HL-60 (cell line): ENCODE measurements at regions not wholly inside any gene's neighbourhood (a gene's known extent, or its start where the extent isn't known, plus 50 kb on each side); places are given as distances from the start of the nearest gene placed in this dataset.

Source experiments
- DNase-seq, 2 experiments: peaks; one replicate each; pipeline ENCODE4 v3.0.0-alpha.2; 2010 to 2020; ENCODE audit warnings: low read depth in 1 of 2, low spot score in 1 of 2
- H3K27ac ChIP-seq: fragments of 250-450 bp; sonication (Bioruptor Pico); replicated peaks from 2 replicates; pipeline ENCODE4 v1.5.1; 2020; ENCODE audit warnings: mild to moderate bottlenecking, moderate library complexity
- H3K27me3 ChIP-seq: fragments of 250-450 bp; sonication (Bioruptor Pico); 2 replicates; pipeline ENCODE4 v1.5.1; 2021; ENCODE audit warnings: mild to moderate bottlenecking, moderate library complexity; ENCODE audit not compliant: insufficient read depth, poor library complexity, severe bottlenecking
- H3K4me3 ChIP-seq: replicated peaks from 2 replicates; pipeline ENCODE4 v1.5.1; 2011; ENCODE audit warnings: mild to moderate bottlenecking, control low read depth, low read length; ENCODE audit not compliant: insufficient read depth
- CTCF ChIP-seq: IDR thresholded peaks from one replicate; pipeline ENCODE4 v1.5.1; 2011; ENCODE audit warnings: low read length, control low read depth, inconsistent platforms; ENCODE audit not compliant: insufficient read depth
- GABPA ChIP-seq: IDR thresholded peaks from 2 replicates; pipeline ENCODE4 v1.6.1; 2012; ENCODE audit warnings: low read depth
- POLR2AphosphoS5 ChIP-seq: IDR thresholded peaks from 2 replicates; pipeline ENCODE4 v1.6.1; 2012; ENCODE audit warnings: low read depth
- SPI1 ChIP-seq: IDR thresholded peaks from 2 replicates; pipeline ENCODE4 v1.6.1; 2012; ENCODE audit warnings: low read depth, mild to moderate bottlenecking, borderline replicate concordance
- TF ChIP-seq, protein P1 (sequence below): IDR thresholded peaks from 2 replicates; pipeline ENCODE4 v1.6.1; 2012; ENCODE audit warnings: low read depth; ENCODE audit not compliant: insufficient replicate concordance

GRCh38 chr1:216952864-216953263, 229.6 kb upstream of the ESRRG start:
- TF ChIP-seq GABPA (no peak), SPI1 (no peak)
- TF ChIP-seq, protein P1, sequence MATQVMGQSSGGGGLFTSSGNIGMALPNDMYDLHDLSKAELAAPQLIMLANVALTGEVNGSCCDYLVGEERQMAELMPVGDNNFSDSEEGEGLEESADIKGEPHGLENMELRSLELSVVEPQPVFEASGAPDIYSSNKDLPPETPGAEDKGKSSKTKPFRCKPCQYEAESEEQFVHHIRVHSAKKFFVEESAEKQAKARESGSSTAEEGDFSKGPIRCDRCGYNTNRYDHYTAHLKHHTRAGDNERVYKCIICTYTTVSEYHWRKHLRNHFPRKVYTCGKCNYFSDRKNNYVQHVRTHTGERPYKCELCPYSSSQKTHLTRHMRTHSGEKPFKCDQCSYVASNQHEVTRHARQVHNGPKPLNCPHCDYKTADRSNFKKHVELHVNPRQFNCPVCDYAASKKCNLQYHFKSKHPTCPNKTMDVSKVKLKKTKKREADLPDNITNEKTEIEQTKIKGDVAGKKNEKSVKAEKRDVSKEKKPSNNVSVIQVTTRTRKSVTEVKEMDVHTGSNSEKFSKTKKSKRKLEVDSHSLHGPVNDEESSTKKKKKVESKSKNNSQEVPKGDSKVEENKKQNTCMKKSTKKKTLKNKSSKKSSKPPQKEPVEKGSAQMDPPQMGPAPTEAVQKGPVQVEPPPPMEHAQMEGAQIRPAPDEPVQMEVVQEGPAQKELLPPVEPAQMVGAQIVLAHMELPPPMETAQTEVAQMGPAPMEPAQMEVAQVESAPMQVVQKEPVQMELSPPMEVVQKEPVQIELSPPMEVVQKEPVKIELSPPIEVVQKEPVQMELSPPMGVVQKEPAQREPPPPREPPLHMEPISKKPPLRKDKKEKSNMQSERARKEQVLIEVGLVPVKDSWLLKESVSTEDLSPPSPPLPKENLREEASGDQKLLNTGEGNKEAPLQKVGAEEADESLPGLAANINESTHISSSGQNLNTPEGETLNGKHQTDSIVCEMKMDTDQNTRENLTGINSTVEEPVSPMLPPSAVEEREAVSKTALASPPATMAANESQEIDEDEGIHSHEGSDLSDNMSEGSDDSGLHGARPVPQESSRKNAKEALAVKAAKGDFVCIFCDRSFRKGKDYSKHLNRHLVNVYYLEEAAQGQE, result no peak
- Histone ChIP-seq H3K27ac (no peak overlapping the region), H3K4me3 (no peak overlapping the region), H3K27me3 (no peaks in the 10 kb centered on the region)
- DNase-seq, result no peak

- Histone ChIP-seq H3K27ac (no peak overlapping the region), H3K4me3 (no peak overlapping the region), H3K27me3 (no peaks in the 10 kb centered on the region)
- TF ChIP-seq, protein P1, result no peak
- TF ChIP-seq CTCF, result no peak
- TF ChIP-seq GABPA, result no peak
- no peak for TF ChIP-seq SPI1
- no peak for TF ChIP-seq POLR2AphosphoS5
- DNase-seq, result no peak
Measured at GRCh38 chr1:216945538-216946080, 222.4 kb upstream of the ESRRG start.

- no peak for DNase-seq
- Histone ChIP-seq H3K4me3 (no peak overlapping the region), H3K27me3 (no peaks in the 10 kb centered on the region), H3K27ac (no peak overlapping the region)
- TF ChIP-seq, protein P1, result no peak
- no peak for TF ChIP-seq CTCF
- TF ChIP-seq POLR2AphosphoS5, result no peak
- no peak for TF ChIP-seq SPI1
- TF ChIP-seq GABPA, result no peak
Measured at GRCh38 chr1:216944864-216945510, 221.8 kb upstream of the ESRRG start.
